ENCODE measurements at regions not wholly inside any gene's neighbourhood (a gene's known extent, or its start where the extent isn't known, plus 50 kb on each side); places are given as distances from the start of the nearest gene placed in this dataset.

DNA sequence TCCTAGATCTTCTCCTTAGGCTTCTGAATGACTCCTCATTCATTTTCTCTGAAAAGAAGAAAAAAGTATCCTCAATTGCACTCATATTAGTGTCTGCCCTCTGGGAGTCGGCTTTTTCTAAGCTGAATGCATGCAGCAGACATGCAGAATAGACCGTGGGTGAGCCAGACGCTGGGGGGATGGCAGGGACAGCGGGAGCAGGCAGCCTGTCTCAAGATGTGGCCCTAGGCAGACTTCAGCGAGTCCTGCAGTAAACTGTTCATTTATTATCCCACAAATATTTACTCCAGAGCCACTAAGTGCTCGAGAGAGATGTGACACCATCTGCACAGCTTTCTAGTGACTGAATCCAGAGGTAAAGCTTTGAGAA is 164.9 kb upstream of the RAI14 start (continued):
- no peak for TF ChIP-seq FOXJ3 (CRISPR knock-in tag; IDR thresholded peaks at IDR 0.05; ENCODE audit: borderline replicate concordance)

DNA sequence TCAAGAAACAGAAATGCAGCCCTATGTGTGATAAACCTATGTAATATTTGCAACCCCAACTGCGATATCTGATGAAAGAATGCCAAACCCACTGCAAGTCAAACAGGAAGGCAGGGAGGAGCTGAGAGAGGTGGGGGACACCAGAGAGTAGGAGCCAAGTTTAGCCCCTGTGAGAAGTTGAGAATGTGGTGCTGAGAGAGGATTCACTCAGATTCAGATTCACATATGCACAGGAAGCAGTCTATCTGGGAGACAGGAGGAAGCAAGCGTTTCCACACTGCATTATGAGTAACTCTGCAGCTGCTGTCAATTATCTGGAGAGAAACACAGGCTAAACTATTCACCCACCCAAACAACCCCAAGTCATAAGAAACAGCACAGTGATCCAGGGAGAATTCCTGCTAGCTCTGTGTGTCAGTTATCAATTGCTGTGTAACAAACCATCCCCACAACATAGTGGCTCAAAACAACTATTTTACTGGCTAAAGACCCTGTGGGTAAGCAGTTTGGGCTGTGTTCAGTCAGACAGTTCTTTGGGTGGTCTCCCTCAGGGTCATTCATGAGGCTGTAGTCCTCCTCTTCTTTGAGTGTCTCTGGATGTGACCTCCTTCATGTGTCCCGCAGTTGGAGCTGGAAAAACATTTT is 161.9 kb upstream of the RAI14 start:
- CTCF ChIA-PET = no interaction called here
- DNase-seq (ENCODE audit: low spot score) (no peak), ATAC-seq (no peak)
- Mint-ChIP-seq H3K36me3 (peaks cover 3% of the 10 kb centered on the region; the same call in 1 of the 2 replicates), H3K4me1 (peaks cover 43% of the 10 kb centered on the region), H3K4me3 (no peak overlapping the region), H3K27ac (no peak overlapping the region), H3K9me3 (peaks cover 14% of the 10 kb centered on the region), H3K27me3 (ENCODE audit: low read depth) (no peaks in the 10 kb centered on the region)
- POLR2A ChIA-PET = no interaction called here
- TF ChIP-seq, protein P1, sequence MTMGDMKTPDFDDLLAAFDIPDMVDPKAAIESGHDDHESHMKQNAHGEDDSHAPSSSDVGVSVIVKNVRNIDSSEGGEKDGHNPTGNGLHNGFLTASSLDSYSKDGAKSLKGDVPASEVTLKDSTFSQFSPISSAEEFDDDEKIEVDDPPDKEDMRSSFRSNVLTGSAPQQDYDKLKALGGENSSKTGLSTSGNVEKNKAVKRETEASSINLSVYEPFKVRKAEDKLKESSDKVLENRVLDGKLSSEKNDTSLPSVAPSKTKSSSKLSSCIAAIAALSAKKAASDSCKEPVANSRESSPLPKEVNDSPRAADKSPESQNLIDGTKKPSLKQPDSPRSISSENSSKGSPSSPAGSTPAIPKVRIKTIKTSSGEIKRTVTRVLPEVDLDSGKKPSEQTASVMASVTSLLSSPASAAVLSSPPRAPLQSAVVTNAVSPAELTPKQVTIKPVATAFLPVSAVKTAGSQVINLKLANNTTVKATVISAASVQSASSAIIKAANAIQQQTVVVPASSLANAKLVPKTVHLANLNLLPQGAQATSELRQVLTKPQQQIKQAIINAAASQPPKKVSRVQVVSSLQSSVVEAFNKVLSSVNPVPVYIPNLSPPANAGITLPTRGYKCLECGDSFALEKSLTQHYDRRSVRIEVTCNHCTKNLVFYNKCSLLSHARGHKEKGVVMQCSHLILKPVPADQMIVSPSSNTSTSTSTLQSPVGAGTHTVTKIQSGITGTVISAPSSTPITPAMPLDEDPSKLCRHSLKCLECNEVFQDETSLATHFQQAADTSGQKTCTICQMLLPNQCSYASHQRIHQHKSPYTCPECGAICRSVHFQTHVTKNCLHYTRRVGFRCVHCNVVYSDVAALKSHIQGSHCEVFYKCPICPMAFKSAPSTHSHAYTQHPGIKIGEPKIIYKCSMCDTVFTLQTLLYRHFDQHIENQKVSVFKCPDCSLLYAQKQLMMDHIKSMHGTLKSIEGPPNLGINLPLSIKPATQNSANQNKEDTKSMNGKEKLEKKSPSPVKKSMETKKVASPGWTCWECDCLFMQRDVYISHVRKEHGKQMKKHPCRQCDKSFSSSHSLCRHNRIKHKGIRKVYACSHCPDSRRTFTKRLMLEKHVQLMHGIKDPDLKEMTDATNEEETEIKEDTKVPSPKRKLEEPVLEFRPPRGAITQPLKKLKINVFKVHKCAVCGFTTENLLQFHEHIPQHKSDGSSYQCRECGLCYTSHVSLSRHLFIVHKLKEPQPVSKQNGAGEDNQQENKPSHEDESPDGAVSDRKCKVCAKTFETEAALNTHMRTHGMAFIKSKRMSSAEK (CRISPR knock-in tag; IDR thresholded peaks at IDR 0.05; ENCODE audit: borderline replicate concordance) = no peak

DNA sequence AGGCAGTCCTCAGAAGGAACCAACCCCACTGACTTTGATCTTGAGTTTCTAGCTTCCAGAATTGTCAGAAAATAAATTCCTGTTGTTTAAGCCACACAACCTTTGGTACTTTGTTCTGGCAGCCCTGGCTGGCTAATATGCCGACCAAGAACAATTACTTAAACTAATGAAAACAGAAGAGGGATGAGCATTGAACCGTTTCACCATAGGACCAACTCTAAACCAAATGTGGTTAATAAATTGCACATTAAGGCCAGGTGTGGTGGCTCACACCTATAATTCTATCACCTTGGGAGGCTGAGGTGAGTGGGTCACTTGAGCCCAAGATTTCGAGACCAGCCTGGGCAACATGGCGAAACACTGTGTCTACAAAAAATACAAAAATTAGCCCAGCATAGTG is 160.9 kb upstream of the RAI14 start:
- peaks cover 14% of the 10 kb centered on the region for H3K9me3 Mint-ChIP-seq
- no peak overlapping the region for H3K27ac Mint-ChIP-seq
- POLR2A ChIA-PET = no interaction called here
- H3K27me3 Mint-ChIP-seq (ENCODE audit: low read depth) = no peaks in the 10 kb centered on the region
- DNase-seq (ENCODE audit: low spot score) = no peak
- no peak for ATAC-seq
- H3K4me3 Mint-ChIP-seq = no peak overlapping the region
- CTCF ChIA-PET = no interaction called here
- peaks cover 3% of the 10 kb centered on the region; the same call in 1 of the 2 replicates for H3K36me3 Mint-ChIP-seq
- H3K4me1 Mint-ChIP-seq = peaks cover 37% of the 10 kb centered on the region
- TF ChIP-seq JAZF1 (CRISPR knock-in tag; IDR thresholded peaks at IDR 0.05) (no peak), MYBL2 (CRISPR knock-in tag; IDR thresholded peaks at IDR 0.05) (no peak), IRF2 (CRISPR knock-in tag; IDR thresholded peaks at IDR 0.05; ENCODE audit: borderline replicate concordance, low read depth) (no peak), TEAD4 (CRISPR knock-in tag; IDR thresholded peaks at IDR 0.05) (no peak), ZNF423 (CRISPR knock-in tag; IDR thresholded peaks at IDR 0.05) (no peak), ESRRA (CRISPR knock-in tag; IDR thresholded peaks at IDR 0.05; ENCODE audit: borderline replicate concordance) (no peak), ZNF263 (CRISPR knock-in tag; IDR thresholded peaks at IDR 0.05; ENCODE audit: low read depth) (no peak), EMX1 (CRISPR knock-in tag; IDR thresholded peaks at IDR 0.05) (no peak), KAT7 (CRISPR knock-in tag; IDR thresholded peaks at IDR 0.05; ENCODE audit: borderline replicate concordance) (no peak), ZNF671 (CRISPR knock-in tag; IDR thresholded peaks at IDR 0.05) (no peak), ZNF396 (CRISPR knock-in tag; IDR thresholded peaks at IDR 0.05; ENCODE audit: borderline replicate concordance) (no peak), ZNF416 (CRISPR knock-in tag; IDR thresholded peaks at IDR 0.05) (no peak)
- TF ChIP-seq, protein P2, sequence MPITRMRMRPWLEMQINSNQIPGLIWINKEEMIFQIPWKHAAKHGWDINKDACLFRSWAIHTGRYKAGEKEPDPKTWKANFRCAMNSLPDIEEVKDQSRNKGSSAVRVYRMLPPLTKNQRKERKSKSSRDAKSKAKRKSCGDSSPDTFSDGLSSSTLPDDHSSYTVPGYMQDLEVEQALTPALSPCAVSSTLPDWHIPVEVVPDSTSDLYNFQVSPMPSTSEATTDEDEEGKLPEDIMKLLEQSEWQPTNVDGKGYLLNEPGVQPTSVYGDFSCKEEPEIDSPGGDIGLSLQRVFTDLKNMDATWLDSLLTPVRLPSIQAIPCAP (CRISPR knock-in tag; IDR thresholded peaks at IDR 0.05) = no peak
- TF ChIP-seq, protein P3, sequence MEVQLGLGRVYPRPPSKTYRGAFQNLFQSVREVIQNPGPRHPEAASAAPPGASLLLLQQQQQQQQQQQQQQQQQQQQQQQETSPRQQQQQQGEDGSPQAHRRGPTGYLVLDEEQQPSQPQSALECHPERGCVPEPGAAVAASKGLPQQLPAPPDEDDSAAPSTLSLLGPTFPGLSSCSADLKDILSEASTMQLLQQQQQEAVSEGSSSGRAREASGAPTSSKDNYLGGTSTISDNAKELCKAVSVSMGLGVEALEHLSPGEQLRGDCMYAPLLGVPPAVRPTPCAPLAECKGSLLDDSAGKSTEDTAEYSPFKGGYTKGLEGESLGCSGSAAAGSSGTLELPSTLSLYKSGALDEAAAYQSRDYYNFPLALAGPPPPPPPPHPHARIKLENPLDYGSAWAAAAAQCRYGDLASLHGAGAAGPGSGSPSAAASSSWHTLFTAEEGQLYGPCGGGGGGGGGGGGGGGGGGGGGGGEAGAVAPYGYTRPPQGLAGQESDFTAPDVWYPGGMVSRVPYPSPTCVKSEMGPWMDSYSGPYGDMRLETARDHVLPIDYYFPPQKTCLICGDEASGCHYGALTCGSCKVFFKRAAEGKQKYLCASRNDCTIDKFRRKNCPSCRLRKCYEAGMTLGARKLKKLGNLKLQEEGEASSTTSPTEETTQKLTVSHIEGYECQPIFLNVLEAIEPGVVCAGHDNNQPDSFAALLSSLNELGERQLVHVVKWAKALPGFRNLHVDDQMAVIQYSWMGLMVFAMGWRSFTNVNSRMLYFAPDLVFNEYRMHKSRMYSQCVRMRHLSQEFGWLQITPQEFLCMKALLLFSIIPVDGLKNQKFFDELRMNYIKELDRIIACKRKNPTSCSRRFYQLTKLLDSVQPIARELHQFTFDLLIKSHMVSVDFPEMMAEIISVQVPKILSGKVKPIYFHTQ (CRISPR knock-in tag; IDR thresholded peaks at IDR 0.05) = no peak
- TF ChIP-seq, protein P4, sequence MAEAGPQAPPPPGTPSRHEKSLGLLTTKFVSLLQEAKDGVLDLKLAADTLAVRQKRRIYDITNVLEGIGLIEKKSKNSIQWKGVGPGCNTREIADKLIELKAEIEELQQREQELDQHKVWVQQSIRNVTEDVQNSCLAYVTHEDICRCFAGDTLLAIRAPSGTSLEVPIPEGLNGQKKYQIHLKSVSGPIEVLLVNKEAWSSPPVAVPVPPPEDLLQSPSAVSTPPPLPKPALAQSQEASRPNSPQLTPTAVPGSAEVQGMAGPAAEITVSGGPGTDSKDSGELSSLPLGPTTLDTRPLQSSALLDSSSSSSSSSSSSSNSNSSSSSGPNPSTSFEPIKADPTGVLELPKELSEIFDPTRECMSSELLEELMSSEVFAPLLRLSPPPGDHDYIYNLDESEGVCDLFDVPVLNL (CRISPR knock-in tag; IDR thresholded peaks at IDR 0.05; ENCODE audit: borderline replicate concordance, low read depth) = no peak
- TF ChIP-seq, protein P5, sequence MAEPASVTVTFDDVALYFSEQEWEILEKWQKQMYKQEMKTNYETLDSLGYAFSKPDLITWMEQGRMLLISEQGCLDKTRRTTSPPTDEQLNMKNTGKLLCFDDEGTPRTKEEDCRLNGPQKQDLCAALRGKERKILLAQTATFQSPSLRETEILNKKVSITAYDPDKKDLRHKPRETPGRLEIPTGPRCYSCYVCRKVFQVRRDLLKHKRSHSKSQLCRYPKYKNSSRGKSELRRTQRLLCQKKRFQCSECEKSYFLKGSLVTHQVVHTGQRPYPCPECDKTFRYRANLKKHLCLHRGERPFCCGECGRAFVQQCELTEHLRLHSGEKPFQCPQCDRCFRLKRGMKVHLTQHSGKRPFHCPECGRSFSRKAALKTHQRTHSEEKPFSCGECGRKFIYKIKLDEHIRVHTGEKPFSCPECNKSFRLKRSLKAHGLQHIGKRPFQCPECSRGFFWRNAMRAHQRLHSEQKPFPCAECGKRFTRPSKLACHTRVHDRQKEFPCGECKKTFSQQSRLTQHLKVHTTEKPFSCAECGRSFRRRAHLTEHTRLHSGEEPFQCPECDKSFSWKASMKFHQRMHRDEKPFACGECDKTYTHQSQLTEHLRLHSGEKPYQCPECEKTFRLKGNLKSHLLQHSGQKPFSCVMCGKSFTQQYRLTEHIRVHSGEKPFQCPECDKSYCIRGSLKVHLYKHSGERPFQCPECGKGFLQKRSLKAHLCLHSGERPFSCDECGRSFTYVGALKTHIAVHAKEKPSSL (CRISPR knock-in tag; conservative IDR thresholded peaks at IDR 0.05) = no peak
